ENCODE measurements at regions not wholly inside any gene's neighbourhood (a gene's known extent, or its start where the extent isn't known, plus 50 kb on each side); places are given as distances from the start of the nearest gene placed in this dataset.

DNA sequence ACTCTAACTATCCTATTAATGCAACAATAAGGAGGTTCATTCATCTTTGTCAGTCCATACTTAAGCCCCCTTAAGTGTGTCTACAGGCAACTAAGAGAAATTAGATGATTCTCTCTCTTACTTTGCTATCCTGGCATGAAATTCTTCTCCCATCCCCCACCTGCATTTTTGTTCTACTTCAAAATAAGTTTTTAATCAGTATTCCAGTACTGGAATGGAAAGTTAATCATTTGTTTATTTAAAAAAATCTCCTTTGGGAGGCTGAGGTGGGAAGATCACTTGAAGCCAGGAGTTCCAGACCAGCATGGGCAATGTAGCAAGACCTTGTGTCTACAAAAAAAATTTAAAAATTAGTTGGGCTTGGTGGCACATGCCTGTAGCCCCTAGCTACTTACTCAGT lies 222.1 kb downstream of the MZT1 start:
- TF ChIP-seq CTCF (IDR thresholded peaks at IDR 0.05; ENCODE audit: insufficient read depth, low read depth, low read length, missing control alignments): no peak
- no peak for DNase-seq (ENCODE audit: low read depth)
- no peak overlapping the region for H3K4me3 ChIP-seq (ENCODE audit: low read depth, low read length)

- no peak for TF ChIP-seq CTCF (IDR thresholded peaks at IDR 0.05; ENCODE audit: insufficient read depth, low read depth, low read length, missing control alignments)
- no peak overlapping the region for H3K4me3 ChIP-seq (ENCODE audit: low read depth, low read length)
- no peak for DNase-seq (ENCODE audit: low read depth)
Observed at GRCh38 chr13:72504131-72504841, 223.1 kb downstream of the MZT1 start.

GRCh38 chr13:72500851-72501250 lies 226.6 kb downstream of the MZT1 start:
- TF ChIP-seq CTCF (IDR thresholded peaks at IDR 0.05; ENCODE audit: insufficient read depth, low read depth, low read length, missing control alignments): no peak
- DNase-seq (ENCODE audit: low read depth): no peak
- no peak overlapping the region for H3K4me3 ChIP-seq (ENCODE audit: low read depth, low read length)

GRCh38 chr13:72495681-72496080 lies 231.7 kb downstream of the MZT1 start:
- TF ChIP-seq CTCF (IDR thresholded peaks at IDR 0.05; ENCODE audit: insufficient read depth, low read depth, low read length, missing control alignments): no peak
- no peak for DNase-seq (ENCODE audit: low read depth)
- no peak overlapping the region for H3K4me3 ChIP-seq (ENCODE audit: low read depth, low read length)

GRCh38 chr13:72489751-72490150 lies 237.7 kb downstream of the MZT1 start:
- no peak for TF ChIP-seq CTCF (IDR thresholded peaks at IDR 0.05; ENCODE audit: insufficient read depth, low read depth, low read length, missing control alignments)
- no peak overlapping the region for H3K4me3 ChIP-seq (ENCODE audit: low read depth, low read length)
- DNase-seq (ENCODE audit: low read depth): no peak

DNA sequence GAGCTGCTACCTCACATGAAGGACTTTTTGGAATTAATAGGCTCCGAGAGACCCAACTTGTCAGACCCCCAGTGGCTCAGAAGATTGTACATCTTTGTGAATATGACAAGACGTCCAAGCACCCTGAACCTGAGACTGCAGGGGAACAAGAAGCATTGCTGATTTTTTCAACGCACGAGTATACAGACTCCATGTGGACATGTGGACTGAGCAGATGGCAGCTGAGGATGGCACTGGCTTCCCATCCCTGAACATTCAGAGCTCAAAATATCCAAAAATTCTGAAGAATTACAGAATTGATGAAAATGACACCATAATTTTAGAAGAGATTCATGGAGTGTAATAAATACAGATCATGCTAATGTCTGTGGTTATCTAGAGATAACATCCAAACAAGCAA lies 254.1 kb downstream of the MZT1 start:
- H3K4me3 ChIP-seq (ENCODE audit: low read depth, low read length): no peak overlapping the region
- no peak for DNase-seq (ENCODE audit: low read depth)
- TF ChIP-seq CTCF (IDR thresholded peaks at IDR 0.05; ENCODE audit: insufficient read depth, low read depth, low read length, missing control alignments): no peak

DNA sequence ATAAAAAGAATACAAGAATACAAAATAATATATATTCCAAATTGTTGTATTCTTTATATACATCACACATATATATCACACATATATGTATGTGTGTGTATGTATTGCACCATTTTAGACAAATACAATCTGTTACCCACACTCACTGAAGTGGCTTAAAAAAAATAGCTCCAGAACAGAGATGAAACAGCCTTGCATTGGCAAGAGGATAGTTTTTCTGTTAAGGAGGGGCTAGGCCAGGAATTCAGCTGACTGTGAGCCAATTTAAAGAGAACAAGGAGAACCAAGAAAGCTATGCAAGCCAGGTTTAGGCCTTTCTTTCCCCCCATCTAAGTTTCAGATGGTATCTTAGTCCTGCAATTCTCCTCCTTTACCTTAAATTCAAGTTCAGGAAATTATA lies 257.5 kb downstream of the MZT1 start:
- H3K4me3 ChIP-seq (ENCODE audit: low read depth, low read length): no peak overlapping the region
- TF ChIP-seq CTCF (IDR thresholded peaks at IDR 0.05; ENCODE audit: insufficient read depth, low read depth, low read length, missing control alignments): no peak
- no peak for DNase-seq (ENCODE audit: low read depth)

All from GM12865 (cell line).